ENCODE measurements at regions not wholly inside any gene's neighbourhood (a gene's known extent, or its start where the extent isn't known, plus 50 kb on each side); places are given as distances from the start of the nearest gene placed in this dataset.

- no peak for TF ChIP-seq CTCF (conservative IDR thresholded peaks at IDR 0.05; ENCODE audit: low read depth, low read length)
- TF ChIP-seq EZH2 (IDR thresholded peaks at IDR 0.05; ENCODE audit: low read length, unreplicated experiment), result no peak
- TF ChIP-seq EZH2phosphoT487 (IDR thresholded peaks at IDR 0.05; ENCODE audit: borderline replicate concordance, low read length), result no peak
These were observed 1142.3 kb downstream of the NLGN4X start for GRCh38 chrX:5086388-5086787.
